Tibial artery (tissue), 4 donors: ENCODE measurements at regions not wholly inside any gene's neighbourhood (a gene's known extent, or its start where the extent isn't known, plus 50 kb on each side); places are given as distances from the start of the nearest gene placed in this dataset.

Source experiments
- DNase-seq, 2 donors: peaks; one replicate each; pipeline ENCODE4 v3.0.0-alpha.2; 2019
- H3K27ac ChIP-seq, 2 donors: fragments of 200-600 bp; sonication (generic) in 1 of 2; 1 replicate in 1 of 2; 2 replicates in 1 of 2; pipeline ENCODE4 v1.5.1; 2018 to 2019; ENCODE audit warnings: mild to moderate bottlenecking in 1 of 2
- H3K27me3 ChIP-seq, 2 donors: fragments of 200-600 bp; sonication (generic) in 1 of 2; one replicate each; pipeline versions ENCODE4 v1.5.1 to v1.6.0; 2016 to 2019
- H3K36me3 ChIP-seq, 3 donors: fragments of 200-600 bp; sonication (generic) in 2 of 3; one replicate each; pipeline ENCODE4 v1.5.1; 2016 to 2019; ENCODE audit warnings: mild to moderate bottlenecking in 2 of 3
- H3K4me1 ChIP-seq, 4 donors: fragments of 200-600 bp; sonication (generic) in 2 of 4; 1 replicate in 3 of 4; 2 replicates in 1 of 4; pipeline ENCODE4 v1.5.1; 2016 to 2019
- H3K4me3 ChIP-seq, 2 donors: fragments of 200-600 bp; sonication (generic) in 1 of 2; 1 replicate in 1 of 2; 2 replicates in 1 of 2; pipeline ENCODE4 v1.5.1; 2018 to 2019; ENCODE audit warnings: mild to moderate bottlenecking in 2 of 2
- H3K9me3 ChIP-seq, 3 donors: fragments of 200-600 bp; sonication (generic) in 1 of 3; one replicate each; pipeline ENCODE4 v1.5.1; 2016 to 2019
- intact Hi-C: fragments of 100-400 bp; cut with DNase I; formaldehyde crosslinking; loops from one replicate; pipeline ENCODE4 v1.15.0; 2023; ENCODE audit warnings: low total_unique reads
- TF ChIP-seq, protein P1 (sequence below), 2 experiments: fragments of 200-600 bp in 1 of 2; fragments of 450-650 bp in 1 of 2; IDR thresholded peaks; one replicate each; pipeline ENCODE4 v1.5.1; 2017 to 2019; ENCODE audit warnings: antibody characterized with exemption in 2 of 2, mild to moderate bottlenecking in 1 of 2, moderate library complexity in 1 of 2

DNA sequence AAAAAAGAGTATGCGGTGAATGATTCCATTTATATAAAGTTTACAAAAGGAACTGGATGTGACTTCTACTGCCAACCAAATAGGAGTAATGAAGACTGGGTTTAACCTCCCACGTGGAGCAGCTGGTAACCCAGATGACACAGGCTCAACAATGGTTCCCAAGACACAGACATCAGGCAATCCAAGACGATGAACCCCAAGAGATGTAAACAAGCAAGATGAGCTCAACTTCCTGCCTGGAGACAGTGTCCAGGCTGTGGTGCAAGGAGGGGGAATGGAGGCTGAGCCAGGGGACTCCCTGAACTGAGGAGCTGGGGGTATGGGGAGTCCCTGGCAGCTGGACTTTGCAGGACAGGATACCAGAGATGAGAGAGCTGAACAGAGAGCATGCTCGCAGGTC is 104.7 kb downstream of the LITAF start:
- no peak overlapping the region for H3K27ac ChIP-seq
- H3K9me3 ChIP-seq = no peaks in the 10 kb centered on the region
- no peaks in the 10 kb centered on the region for H3K36me3 ChIP-seq
- TF ChIP-seq, protein P1, sequence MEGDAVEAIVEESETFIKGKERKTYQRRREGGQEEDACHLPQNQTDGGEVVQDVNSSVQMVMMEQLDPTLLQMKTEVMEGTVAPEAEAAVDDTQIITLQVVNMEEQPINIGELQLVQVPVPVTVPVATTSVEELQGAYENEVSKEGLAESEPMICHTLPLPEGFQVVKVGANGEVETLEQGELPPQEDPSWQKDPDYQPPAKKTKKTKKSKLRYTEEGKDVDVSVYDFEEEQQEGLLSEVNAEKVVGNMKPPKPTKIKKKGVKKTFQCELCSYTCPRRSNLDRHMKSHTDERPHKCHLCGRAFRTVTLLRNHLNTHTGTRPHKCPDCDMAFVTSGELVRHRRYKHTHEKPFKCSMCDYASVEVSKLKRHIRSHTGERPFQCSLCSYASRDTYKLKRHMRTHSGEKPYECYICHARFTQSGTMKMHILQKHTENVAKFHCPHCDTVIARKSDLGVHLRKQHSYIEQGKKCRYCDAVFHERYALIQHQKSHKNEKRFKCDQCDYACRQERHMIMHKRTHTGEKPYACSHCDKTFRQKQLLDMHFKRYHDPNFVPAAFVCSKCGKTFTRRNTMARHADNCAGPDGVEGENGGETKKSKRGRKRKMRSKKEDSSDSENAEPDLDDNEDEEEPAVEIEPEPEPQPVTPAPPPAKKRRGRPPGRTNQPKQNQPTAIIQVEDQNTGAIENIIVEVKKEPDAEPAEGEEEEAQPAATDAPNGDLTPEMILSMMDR (IDR thresholded peaks at IDR 0.05) = no peak
- intact Hi-C loops = no loop called here
- DNase-seq = no peak
- H3K4me3 ChIP-seq = no peak overlapping the region
- no peaks in the 10 kb centered on the region for H3K4me1 ChIP-seq
- no peaks in the 10 kb centered on the region for H3K27me3 ChIP-seq

DNA sequence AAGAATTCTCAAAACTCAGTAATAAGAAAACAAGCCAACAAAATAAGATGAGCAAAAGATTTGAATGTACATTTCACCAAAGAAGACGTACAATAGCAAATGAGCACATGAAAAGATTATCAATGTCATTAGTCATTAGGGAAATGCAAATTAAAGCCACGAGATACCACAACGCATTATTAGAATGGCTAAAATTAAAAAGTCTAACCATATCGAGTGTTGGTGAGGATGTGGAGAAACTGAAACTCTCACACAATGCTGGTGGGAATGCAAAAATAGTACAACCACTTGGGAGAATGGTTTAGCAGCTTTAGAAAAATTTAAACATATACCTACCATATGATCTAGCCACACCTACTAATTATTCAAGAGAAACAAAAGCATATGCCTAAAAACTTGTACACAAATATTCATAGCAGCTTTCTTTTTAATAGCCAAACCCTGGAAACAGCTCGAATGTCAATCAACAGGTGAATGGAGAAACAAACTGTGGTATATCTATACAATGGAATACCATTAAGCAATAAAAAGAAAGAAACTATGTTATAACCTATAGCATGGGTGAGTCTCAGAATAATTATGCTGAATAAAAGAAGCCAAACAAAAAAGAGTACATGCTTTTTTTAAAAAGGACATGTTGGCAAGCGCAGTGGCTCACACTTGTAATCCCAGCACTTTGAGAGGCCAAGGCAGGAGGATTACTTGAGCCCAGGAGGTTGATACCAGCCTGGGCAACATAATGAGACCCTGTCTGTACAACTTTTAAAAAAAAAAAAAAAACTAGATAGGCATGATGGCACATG is 103.6 kb downstream of the LITAF start:
- Histone ChIP-seq H3K4me3 (no peak overlapping the region), H3K36me3 (no peaks in the 10 kb centered on the region), H3K9me3 (no peaks in the 10 kb centered on the region), H3K27ac (no peak overlapping the region), H3K27me3 (no peaks in the 10 kb centered on the region), H3K4me1 (no peaks in the 10 kb centered on the region)
- DNase-seq = no peak
- TF ChIP-seq, protein P1 (IDR thresholded peaks at IDR 0.05) = no peak
- intact Hi-C loops = no loop called here

DNA sequence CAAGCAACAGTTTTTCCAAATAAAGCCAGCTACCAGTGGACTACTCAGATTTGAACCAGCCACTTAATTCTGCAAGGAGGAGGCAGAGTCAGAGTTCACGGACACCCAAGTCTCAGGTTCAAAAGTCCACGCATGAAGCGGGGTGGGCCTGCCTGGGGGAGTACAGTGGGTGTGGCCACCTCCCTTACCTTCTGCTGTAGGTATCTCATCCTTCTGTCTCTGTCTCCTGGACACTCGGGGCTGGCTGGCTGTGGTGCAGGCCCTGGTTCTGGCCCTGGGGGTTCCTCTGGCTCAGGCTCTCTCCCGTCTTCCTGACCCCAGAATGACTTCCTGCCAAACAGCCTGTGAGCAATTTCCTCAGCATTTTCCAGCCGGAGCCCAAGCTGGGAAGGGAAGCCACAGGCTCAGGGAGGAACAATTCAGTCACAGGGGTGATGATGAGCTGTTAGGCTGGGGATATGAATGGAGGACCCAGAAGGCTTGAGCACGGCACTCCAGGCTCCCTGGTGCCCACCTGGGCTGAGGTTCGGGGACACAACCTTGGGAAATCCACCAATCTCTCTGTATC is 101.9 kb downstream of the LITAF start:
- intact Hi-C loops = loop anchor here (5.0 kb wide), 1 partner anchor 67 kb away; no protein-coding TSS in a partner anchor
- H3K27me3 ChIP-seq = no peaks in the 10 kb centered on the region
- H3K27ac ChIP-seq = no peak overlapping the region
- TF ChIP-seq, protein P1 (IDR thresholded peaks at IDR 0.05) = no peak
- DNase-seq = no peak
- H3K36me3 ChIP-seq = no peaks in the 10 kb centered on the region
- no peak overlapping the region for H3K4me3 ChIP-seq
- no peaks in the 10 kb centered on the region for H3K4me1 ChIP-seq
- no peaks in the 10 kb centered on the region for H3K9me3 ChIP-seq

DNA sequence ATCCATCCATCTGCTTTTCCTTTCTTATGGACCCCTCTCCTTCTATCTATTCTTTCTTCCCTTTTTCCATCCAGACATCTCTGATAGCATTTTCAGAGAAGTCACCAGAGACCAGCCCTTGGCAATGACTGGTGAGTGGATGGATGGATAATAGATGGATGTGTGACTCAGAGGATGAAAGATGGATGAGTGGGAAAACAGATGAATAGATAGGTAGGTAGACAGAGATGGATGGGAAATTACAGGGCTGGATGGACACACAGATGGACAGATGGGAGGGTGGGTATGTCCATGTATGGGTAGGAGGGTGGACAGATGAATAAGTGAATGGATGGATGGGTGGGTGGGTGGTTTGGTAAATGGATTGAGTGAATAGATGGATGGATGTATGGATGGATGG is 101.0 kb downstream of the LITAF start:
- Histone ChIP-seq H3K4me3 (no peak overlapping the region), H3K4me1 (no peaks in the 10 kb centered on the region), H3K36me3 (no peaks in the 10 kb centered on the region), H3K27me3 (no peaks in the 10 kb centered on the region), H3K27ac (no peak overlapping the region), H3K9me3 (peaks cover 0 to 3% (median 3%) of the 10 kb centered on the region in 3 donors)
- DNase-seq = no peak
- intact Hi-C loops = loop anchor here (5.0 kb wide), 1 partner anchor 68 kb away; no protein-coding TSS in a partner anchor
- TF ChIP-seq, protein P1 (IDR thresholded peaks at IDR 0.05) = no peak

DNA sequence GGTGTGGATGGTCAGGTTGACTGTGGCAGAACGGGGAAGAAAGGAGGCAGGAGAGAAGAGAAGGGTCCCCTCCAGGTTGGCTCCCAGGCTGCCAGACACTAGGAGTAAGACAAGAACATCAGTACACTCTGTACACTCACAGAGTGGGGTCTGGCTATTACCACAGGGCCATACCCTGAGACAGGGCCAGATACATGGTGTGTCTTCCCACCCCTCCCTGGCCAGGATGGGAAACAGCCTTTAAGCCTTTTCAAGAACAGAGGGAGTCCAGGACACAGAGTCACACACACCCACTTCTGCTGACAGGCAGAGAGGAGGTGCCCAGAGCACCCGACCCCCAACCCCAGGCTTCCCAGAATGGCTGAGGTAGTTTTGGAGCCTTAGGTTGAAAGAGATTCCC is 99.4 kb downstream of the LITAF start:
- Histone ChIP-seq H3K4me3 (no peak overlapping the region), H3K27ac (no peak overlapping the region), H3K9me3 (peaks cover 0 to 8% (median 3%) of the 10 kb centered on the region in 3 donors), H3K4me1 (no peaks in the 10 kb centered on the region), H3K27me3 (no peaks in the 10 kb centered on the region), H3K36me3 (no peaks in the 10 kb centered on the region)
- TF ChIP-seq, protein P1 (IDR thresholded peaks at IDR 0.05) = no peak
- intact Hi-C loops = loop anchor here (5.0 kb wide), 1 partner anchor 70 kb away; no protein-coding TSS in a partner anchor
- no peak for DNase-seq
